T-helper 2 cell (primary cell): ENCODE measurements at regions not wholly inside any gene's neighbourhood (a gene's known extent, or its start where the extent isn't known, plus 50 kb on each side); places are given as distances from the start of the nearest gene placed in this dataset.
"Not testable (repeated sequence)": the region's sequence is repeated elsewhere in the genome, so short reads cannot be mapped to it uniquely, and the experiment has no call there.

Experiments
- DNase-seq, 5 experiments: peaks; one replicate each; pipeline versions ENCODE4 v3.0.0 to v3.0.0-alpha.2; 2012 to 2022

GRCh38 chr4:187608001-187608421 lies 387.6 kb upstream of the ZFP42 start:
- no peak for DNase-seq

GRCh38 chr4:187612301-187612700 lies 383.3 kb upstream of the ZFP42 start:
- DNase-seq = no peak

- no peak for DNase-seq
These were observed 382.3 kb upstream of the ZFP42 start for GRCh38 chr4:187613089-187613839.

- DNase-seq = no peak
These were observed 379.6 kb upstream of the ZFP42 start for GRCh38 chr4:187615972-187616371.

- DNase-seq = no peak
These were observed 378.5 kb upstream of the ZFP42 start for GRCh38 chr4:187617113-187617512.

GRCh38 chr4:187618701-187619281 lies 376.8 kb upstream of the ZFP42 start:
- DNase-seq = no peak

- no peak for DNase-seq
These were observed 376.3 kb upstream of the ZFP42 start for GRCh38 chr4:187619319-187619718.

- no peak for DNase-seq
These were observed 363.1 kb upstream of the ZFP42 start for GRCh38 chr4:187632260-187632995.

- DNase-seq = no peak
These were observed 362.3 kb upstream of the ZFP42 start for GRCh38 chr4:187633245-187633644.

GRCh38 chr4:187656959-187657358 lies 338.6 kb upstream of the ZFP42 start:
- no peak for DNase-seq

GRCh38 chr4:187663076-187663475 lies 332.5 kb upstream of the ZFP42 start:
- no peak for DNase-seq

GRCh38 chr4:187664011-187664410 lies 331.6 kb upstream of the ZFP42 start:
- no peak for DNase-seq

- DNase-seq = no peak
These were observed 330.5 kb upstream of the ZFP42 start for GRCh38 chr4:187665086-187665485.

GRCh38 chr4:187666034-187666433 lies 329.5 kb upstream of the ZFP42 start:
- DNase-seq = no peak

- no peak for DNase-seq
These were observed 328.7 kb upstream of the ZFP42 start for GRCh38 chr4:187666697-187667494.

GRCh38 chr4:187668526-187669082 lies 327.0 kb upstream of the ZFP42 start:
- no peak for DNase-seq

GRCh38 chr4:187671521-187671920 lies 324.1 kb upstream of the ZFP42 start:
- DNase-seq = not testable (repeated sequence)

- not testable (repeated sequence) for DNase-seq
These were observed 323.6 kb upstream of the ZFP42 start for GRCh38 chr4:187671958-187672357.

- DNase-seq = not testable (repeated sequence)
These were observed 323.0 kb upstream of the ZFP42 start for GRCh38 chr4:187672526-187672925.

- DNase-seq = no peak
These were observed 316.1 kb upstream of the ZFP42 start for GRCh38 chr4:187679450-187679849.

- DNase-seq = no peak
These were observed 310.3 kb upstream of the ZFP42 start for GRCh38 chr4:187685247-187685646.

GRCh38 chr4:187687697-187688096 lies 307.9 kb upstream of the ZFP42 start:
- no peak for DNase-seq

GRCh38 chr4:187692626-187693025 lies 302.9 kb upstream of the ZFP42 start:
- DNase-seq = no peak
